Vagina (tissue), 2 donors: ENCODE measurements at regions not wholly inside any gene's neighbourhood (a gene's known extent, or its start where the extent isn't known, plus 50 kb on each side); places are given as distances from the start of the nearest gene placed in this dataset.

Source experiments
- DNase-seq, 2 donors: peaks; one replicate each; pipeline ENCODE4 v3.0.0-alpha.2; 2017; ENCODE audit errors: extremely low spot score in 2 of 2
- H3K27ac ChIP-seq: fragments of 200-600 bp; sonication (generic); one replicate; pipeline ENCODE4 v1.5.1; 2019
- H3K27me3 ChIP-seq: fragments of 200-600 bp; sonication (generic); one replicate; pipeline ENCODE4 v1.5.1; 2019
- H3K36me3 ChIP-seq, 2 donors: fragments of 200-600 bp; sonication (generic); one replicate each; pipeline ENCODE4 v1.5.1; 2017 to 2019
- H3K4me1 ChIP-seq: fragments of 200-600 bp; sonication (generic); one replicate; pipeline ENCODE4 v1.5.1; 2019
- H3K4me3 ChIP-seq, 2 donors: fragments of 200-600 bp; sonication (generic); 1 replicate in 1 of 2; 2 replicates in 1 of 2; pipeline ENCODE4 v1.5.1; 2016 to 2019
- H3K9me3 ChIP-seq: fragments of 200-600 bp; sonication (generic); one replicate; pipeline ENCODE4 v1.5.1; 2019
- POLR2A ChIP-seq, 2 donors: fragments of 450-650 bp; IDR thresholded peaks; one replicate each; pipeline ENCODE4 v1.6.1; 2017; ENCODE audit warnings: antibody characterized with exemption in 2 of 2, mild to moderate bottlenecking in 2 of 2, moderate library complexity in 2 of 2
- POLR2AphosphoS5 ChIP-seq, 2 donors: sonication (generic); formaldehyde crosslinking; IDR thresholded peaks; one replicate each; pipeline ENCODE4 v1.9.0; 2017; ENCODE audit warnings: antibody characterized with exemption in 2 of 2, mild to moderate bottlenecking in 2 of 2, low read depth in 1 of 2; ENCODE audit not compliant: insufficient read depth in 1 of 2
- intact Hi-C: fragments of 100-400 bp; cut with DNase I; formaldehyde crosslinking; loops from one replicate; pipeline ENCODE4 v1.15.1; 2023
- TF ChIP-seq, protein P1 (sequence below), 3 experiments: fragments of 450-650 bp in 2 of 3; fragments of 200-600 bp in 1 of 3; sonication (generic) in 1 of 3; IDR thresholded peaks; one replicate each; pipeline ENCODE4 v1.5.1; 2017 to 2019; ENCODE audit warnings: antibody characterized with exemption in 3 of 3, mild to moderate bottlenecking in 2 of 3, moderate library complexity in 2 of 3

DNA sequence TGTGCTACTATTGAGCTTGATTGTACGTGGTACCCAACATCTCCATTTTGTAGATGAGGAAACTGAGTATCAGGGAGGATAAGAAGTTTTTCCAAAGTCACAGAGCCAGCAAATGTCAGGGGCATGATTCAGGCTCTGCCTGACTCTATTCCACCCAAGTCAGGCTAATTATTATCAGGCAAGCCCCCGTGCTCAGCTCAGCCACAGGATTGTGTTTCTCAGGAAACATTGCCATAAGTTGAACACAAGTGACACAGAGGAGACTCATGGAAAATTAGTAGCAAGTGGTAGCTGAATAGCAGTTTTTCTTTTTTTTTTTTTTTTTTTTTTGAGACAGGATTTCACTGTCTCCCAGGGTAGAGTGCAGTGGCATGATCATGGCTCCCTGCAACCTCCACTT lies 260.5 kb downstream of the C1D start:
- DNase-seq = no peak
- intact Hi-C loops = no loop called here
- no peak overlapping the region for H3K4me3 ChIP-seq
- no peaks in the 10 kb centered on the region for H3K9me3 ChIP-seq
- H3K36me3 ChIP-seq = no peaks in the 10 kb centered on the region
- H3K4me1 ChIP-seq = no peaks in the 10 kb centered on the region
- TF ChIP-seq POLR2A (IDR thresholded peaks at IDR 0.05) = no peak
- TF ChIP-seq POLR2AphosphoS5 (IDR thresholded peaks at IDR 0.05; ENCODE audit: insufficient read depth in 1 of 2, low read depth in 1 of 2) = no peak
- TF ChIP-seq, protein P1, sequence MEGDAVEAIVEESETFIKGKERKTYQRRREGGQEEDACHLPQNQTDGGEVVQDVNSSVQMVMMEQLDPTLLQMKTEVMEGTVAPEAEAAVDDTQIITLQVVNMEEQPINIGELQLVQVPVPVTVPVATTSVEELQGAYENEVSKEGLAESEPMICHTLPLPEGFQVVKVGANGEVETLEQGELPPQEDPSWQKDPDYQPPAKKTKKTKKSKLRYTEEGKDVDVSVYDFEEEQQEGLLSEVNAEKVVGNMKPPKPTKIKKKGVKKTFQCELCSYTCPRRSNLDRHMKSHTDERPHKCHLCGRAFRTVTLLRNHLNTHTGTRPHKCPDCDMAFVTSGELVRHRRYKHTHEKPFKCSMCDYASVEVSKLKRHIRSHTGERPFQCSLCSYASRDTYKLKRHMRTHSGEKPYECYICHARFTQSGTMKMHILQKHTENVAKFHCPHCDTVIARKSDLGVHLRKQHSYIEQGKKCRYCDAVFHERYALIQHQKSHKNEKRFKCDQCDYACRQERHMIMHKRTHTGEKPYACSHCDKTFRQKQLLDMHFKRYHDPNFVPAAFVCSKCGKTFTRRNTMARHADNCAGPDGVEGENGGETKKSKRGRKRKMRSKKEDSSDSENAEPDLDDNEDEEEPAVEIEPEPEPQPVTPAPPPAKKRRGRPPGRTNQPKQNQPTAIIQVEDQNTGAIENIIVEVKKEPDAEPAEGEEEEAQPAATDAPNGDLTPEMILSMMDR (IDR thresholded peaks at IDR 0.05) = no peak
- H3K27me3 ChIP-seq = no peaks in the 10 kb centered on the region
- H3K27ac ChIP-seq = no peak overlapping the region

DNA sequence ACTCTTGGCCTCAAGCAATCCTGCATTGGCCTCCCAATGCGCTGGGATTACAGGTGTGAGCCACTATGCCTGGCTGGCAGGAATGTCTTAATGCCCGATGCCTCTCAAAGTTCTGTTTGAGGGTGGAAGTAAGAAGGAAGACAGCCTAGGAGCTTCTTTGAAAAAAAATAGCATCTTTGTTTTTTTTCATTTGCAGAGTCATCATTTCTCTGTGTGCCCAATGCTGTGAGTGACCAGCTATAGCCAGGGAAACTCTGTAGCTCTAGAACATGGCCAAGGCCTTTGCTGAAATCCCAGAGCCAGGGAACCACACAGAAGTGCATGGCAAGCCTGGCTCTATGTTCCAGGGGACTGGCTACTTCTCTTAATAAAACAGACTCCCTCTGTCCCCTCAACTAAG lies 260.0 kb downstream of the C1D start:
- intact Hi-C loops = no loop called here
- Histone ChIP-seq H3K4me1 (no peaks in the 10 kb centered on the region), H3K27ac (no peak overlapping the region), H3K36me3 (no peaks in the 10 kb centered on the region), H3K9me3 (no peaks in the 10 kb centered on the region), H3K4me3 (no peak overlapping the region), H3K27me3 (no peaks in the 10 kb centered on the region)
- TF ChIP-seq POLR2A (IDR thresholded peaks at IDR 0.05) (no peak), POLR2AphosphoS5 (IDR thresholded peaks at IDR 0.05; ENCODE audit: insufficient read depth in 1 of 2, low read depth in 1 of 2) (no peak)
- TF ChIP-seq, protein P1 (IDR thresholded peaks at IDR 0.05) = no peak
- DNase-seq = no peak

DNA sequence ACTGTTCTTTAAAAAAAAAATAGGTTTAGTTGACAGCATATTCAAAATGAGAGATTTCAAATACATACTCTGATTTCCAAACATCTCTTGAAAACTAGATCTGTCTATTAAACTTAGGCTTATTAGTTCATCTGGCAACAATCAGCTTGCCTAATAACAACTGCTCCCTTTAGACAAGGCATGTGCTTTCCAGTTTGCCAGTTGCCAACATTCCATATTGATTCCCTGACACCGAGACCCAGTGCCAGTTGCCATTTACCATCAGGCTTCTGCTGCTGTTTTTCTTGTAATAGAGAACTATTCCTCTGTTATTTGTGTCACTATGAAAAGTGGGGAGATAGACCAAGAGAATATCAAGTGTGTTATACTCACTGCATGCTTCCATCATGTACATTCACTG lies 256.0 kb downstream of the C1D start:
- no peaks in the 10 kb centered on the region for H3K4me1 ChIP-seq
- no peaks in the 10 kb centered on the region for H3K27me3 ChIP-seq
- H3K9me3 ChIP-seq = no peaks in the 10 kb centered on the region
- no peaks in the 10 kb centered on the region for H3K36me3 ChIP-seq
- intact Hi-C loops = no loop called here
- DNase-seq = no peak
- H3K27ac ChIP-seq = no peak overlapping the region
- TF ChIP-seq POLR2A (IDR thresholded peaks at IDR 0.05) = no peak
- TF ChIP-seq, protein P1 (IDR thresholded peaks at IDR 0.05) = no peak
- TF ChIP-seq POLR2AphosphoS5 (IDR thresholded peaks at IDR 0.05; ENCODE audit: insufficient read depth in 1 of 2, low read depth in 1 of 2) = no peak
- no peak overlapping the region for H3K4me3 ChIP-seq

DNA sequence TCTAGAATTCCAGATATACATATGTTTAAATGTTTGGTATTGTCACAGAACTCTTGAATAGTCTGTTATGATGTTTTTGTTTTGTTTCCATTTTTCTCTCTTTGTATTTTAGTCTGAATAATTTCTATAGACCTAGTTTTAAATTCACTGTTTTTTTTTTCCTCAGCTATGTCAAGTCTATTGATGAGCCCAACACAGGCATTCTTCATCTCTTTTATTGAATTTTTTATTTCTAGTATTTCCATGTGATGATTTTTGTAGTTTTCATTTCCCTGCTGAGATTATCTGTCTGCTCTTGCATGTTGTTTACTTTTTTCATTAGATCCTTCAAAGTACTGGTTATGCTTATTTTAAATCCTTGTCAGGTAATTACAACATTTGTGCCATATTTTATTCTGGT lies 254.7 kb downstream of the C1D start:
- TF ChIP-seq, protein P1 (IDR thresholded peaks at IDR 0.05) = no peak
- TF ChIP-seq POLR2AphosphoS5 (IDR thresholded peaks at IDR 0.05; ENCODE audit: insufficient read depth in 1 of 2, low read depth in 1 of 2) = no peak
- no peak for TF ChIP-seq POLR2A (IDR thresholded peaks at IDR 0.05)
- DNase-seq = no peak
- Histone ChIP-seq H3K36me3 (no peaks in the 10 kb centered on the region), H3K4me3 (no peak overlapping the region), H3K4me1 (no peaks in the 10 kb centered on the region), H3K9me3 (no peaks in the 10 kb centered on the region), H3K27ac (no peak overlapping the region), H3K27me3 (no peaks in the 10 kb centered on the region)
- intact Hi-C loops = no loop called here

DNA sequence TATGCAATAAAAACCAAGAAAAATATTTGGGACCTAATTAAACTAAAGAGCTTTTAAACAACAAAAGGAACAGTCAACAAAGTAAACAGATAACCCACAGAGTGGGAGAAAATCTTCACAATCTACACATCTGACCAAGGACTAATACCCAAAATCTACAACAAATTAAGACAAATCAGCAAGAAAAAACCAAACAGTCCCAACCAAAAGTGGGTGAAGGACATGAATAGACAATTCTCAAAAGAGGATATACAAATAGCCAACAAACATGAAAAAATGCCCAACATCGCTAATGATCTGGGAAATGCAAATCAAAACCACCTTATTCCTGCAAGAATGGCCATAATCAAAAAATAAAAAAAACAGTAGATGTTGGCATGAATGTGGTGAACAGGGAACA lies 250.1 kb downstream of the C1D start:
- no peaks in the 10 kb centered on the region for H3K36me3 ChIP-seq
- intact Hi-C loops = no loop called here
- H3K4me1 ChIP-seq = no peaks in the 10 kb centered on the region
- no peak overlapping the region for H3K27ac ChIP-seq
- H3K4me3 ChIP-seq = no peak overlapping the region
- H3K27me3 ChIP-seq = no peaks in the 10 kb centered on the region
- TF ChIP-seq, protein P1 (IDR thresholded peaks at IDR 0.05) = no peak
- no peak for TF ChIP-seq POLR2A (IDR thresholded peaks at IDR 0.05)
- no peak for TF ChIP-seq POLR2AphosphoS5 (IDR thresholded peaks at IDR 0.05; ENCODE audit: insufficient read depth in 1 of 2, low read depth in 1 of 2)
- H3K9me3 ChIP-seq = no peaks in the 10 kb centered on the region
- DNase-seq = no peak
